HG02943 (cell line): ENCODE measurements at regions not wholly inside any gene's neighbourhood (a gene's known extent, or its start where the extent isn't known, plus 50 kb on each side); places are given as distances from the start of the nearest gene placed in this dataset.

Experiments
- ATAC-seq: cut with Tn5 transposase; IDR thresholded peaks from one replicate; pipeline ENCODE4 v1.9.1; 2021; ENCODE audit warnings: mild to moderate bottlenecking, low read depth, moderate library complexity; ENCODE audit not compliant: unreplicated experiment

- ATAC-seq = no peak
These were observed 712.7 kb downstream of the UQCRFS1 start for GRCh38 chr19:28500296-28500695.

GRCh38 chr19:28498404-28498976 lies 714.5 kb downstream of the UQCRFS1 start:
- no peak for ATAC-seq

- no peak for ATAC-seq
These were observed 715.1 kb downstream of the UQCRFS1 start for GRCh38 chr19:28497887-28498286.

GRCh38 chr19:28497137-28497536 lies 715.8 kb downstream of the UQCRFS1 start:
- no peak for ATAC-seq

- ATAC-seq = no peak
These were observed 717.9 kb downstream of the UQCRFS1 start for GRCh38 chr19:28495046-28495445.

GRCh38 chr19:28494461-28494860 lies 718.5 kb downstream of the UQCRFS1 start:
- no peak for ATAC-seq

- no peak for ATAC-seq
These were observed 719.1 kb downstream of the UQCRFS1 start for GRCh38 chr19:28493884-28494283.

- ATAC-seq = no peak
These were observed 720.3 kb downstream of the UQCRFS1 start for GRCh38 chr19:28492621-28493020.

- no peak for ATAC-seq
These were observed 720.8 kb downstream of the UQCRFS1 start for GRCh38 chr19:28492201-28492600.

- ATAC-seq = no peak
These were observed 723.2 kb downstream of the UQCRFS1 start for GRCh38 chr19:28489776-28490175.

- ATAC-seq = no peak
These were observed 723.8 kb downstream of the UQCRFS1 start for GRCh38 chr19:28489126-28489660.

- ATAC-seq = no peak
These were observed 725.0 kb downstream of the UQCRFS1 start for GRCh38 chr19:28487999-28488398.

- ATAC-seq = no peak
These were observed 726.0 kb downstream of the UQCRFS1 start for GRCh38 chr19:28486926-28487325.

- ATAC-seq = no peak
These were observed 726.5 kb downstream of the UQCRFS1 start for GRCh38 chr19:28486473-28486872.

- ATAC-seq = no peak
These were observed 727.7 kb downstream of the UQCRFS1 start for GRCh38 chr19:28485292-28485691.

GRCh38 chr19:28483197-28483596 lies 729.8 kb downstream of the UQCRFS1 start:
- ATAC-seq = no peak

GRCh38 chr19:28482221-28482620 lies 730.7 kb downstream of the UQCRFS1 start:
- ATAC-seq = no peak

GRCh38 chr19:28481674-28482073 lies 731.3 kb downstream of the UQCRFS1 start:
- ATAC-seq = no peak

GRCh38 chr19:28475525-28475924 lies 737.4 kb downstream of the UQCRFS1 start:
- no peak for ATAC-seq

- no peak for ATAC-seq
These were observed 740.1 kb downstream of the UQCRFS1 start for GRCh38 chr19:28472843-28473242.

- ATAC-seq = no peak
These were observed 741.0 kb downstream of the UQCRFS1 start for GRCh38 chr19:28471731-28472510.

GRCh38 chr19:28469544-28469943 lies 743.4 kb downstream of the UQCRFS1 start:
- no peak for ATAC-seq
